NB4 (cell line): ENCODE measurements at regions not wholly inside any gene's neighbourhood (a gene's known extent, or its start where the extent isn't known, plus 50 kb on each side); places are given as distances from the start of the nearest gene placed in this dataset.

ENCODE experiments used
- DNase-seq: peaks from one replicate; pipeline ENCODE4 v3.0.0; 2010; ENCODE audit warnings: low read depth
- H3K4me3 ChIP-seq: one replicate; pipeline ENCODE4 v1.5.1; 2011; ENCODE audit warnings: mild to moderate bottlenecking, low read depth, low read length, moderate library complexity
- CTCF ChIP-seq: IDR thresholded peaks from one replicate; pipeline ENCODE4 v1.5.1; 2012; ENCODE audit warnings: low read depth, low read length
- MAX ChIP-seq: IDR thresholded peaks from 2 replicates; pipeline ENCODE4 v1.6.1; 2011; ENCODE audit warnings: low read depth, low read length
- MYC ChIP-seq: IDR thresholded peaks from 2 replicates; pipeline ENCODE4 v1.6.1; 2011; ENCODE audit warnings: low read depth, low read length
- POLR2A ChIP-seq: IDR thresholded peaks from 2 replicates; pipeline ENCODE4 v1.6.1; 2011; ENCODE audit warnings: mild to moderate bottlenecking; ENCODE audit not compliant: insufficient read length; ENCODE audit errors: extremely low read depth

- TF ChIP-seq CTCF = no peak
- no peak for TF ChIP-seq POLR2A
- no peak for TF ChIP-seq MYC
- TF ChIP-seq MAX = no peak
- no peak for DNase-seq
- H3K4me3 ChIP-seq = no peak overlapping the region
These were observed 161.7 kb upstream of the CADM1 start for GRCh38 chr11:115665958-115666357.

- DNase-seq = no peak
- H3K4me3 ChIP-seq = no peak overlapping the region
- TF ChIP-seq POLR2A (no peak), MYC (no peak), MAX (no peak), CTCF (no peak)
These were observed 161.1 kb upstream of the CADM1 start for GRCh38 chr11:115665175-115665821.

GRCh38 chr11:115664313-115664712 lies 160.1 kb upstream of the CADM1 start:
- DNase-seq = no peak
- no peak for TF ChIP-seq CTCF
- TF ChIP-seq MYC = no peak
- no peak for TF ChIP-seq POLR2A
- no peak for TF ChIP-seq MAX
- no peak overlapping the region for H3K4me3 ChIP-seq

GRCh38 chr11:115663790-115664189 lies 159.6 kb upstream of the CADM1 start:
- TF ChIP-seq MYC (no peak), CTCF (no peak), MAX (no peak), POLR2A (no peak)
- H3K4me3 ChIP-seq = no peak overlapping the region
- no peak for DNase-seq

GRCh38 chr11:115660030-115660805 lies 156.0 kb upstream of the CADM1 start:
- no peak for DNase-seq
- TF ChIP-seq CTCF = no peak
- no peak for TF ChIP-seq MYC
- no peak for TF ChIP-seq POLR2A
- no peak for TF ChIP-seq MAX
- no peak overlapping the region for H3K4me3 ChIP-seq
